HFFc6 (cell line): ENCODE measurements at regions not wholly inside any gene's neighbourhood (a gene's known extent, or its start where the extent isn't known, plus 50 kb on each side); places are given as distances from the start of the nearest gene placed in this dataset.

Experiments used
- DNase-seq: peaks from one replicate; pipeline ENCODE4 v3.0.0-alpha.2; 2018
- H3K27ac Mint-ChIP-seq: 2 replicates; pipeline ENCODE4 v1.8.0; 2020; ENCODE audit warnings: mild to moderate bottlenecking, mixed read lengths
- H3K27me3 Mint-ChIP-seq: 2 replicates; pipeline ENCODE4 v1.8.0; 2021; ENCODE audit warnings: mild to moderate bottlenecking, moderate library complexity, mixed read lengths; ENCODE audit not compliant: insufficient read depth
- H3K36me3 Mint-ChIP-seq: 2 replicates; pipeline ENCODE4 v1.8.0; 2021; ENCODE audit warnings: low read depth, mixed read lengths
- H3K4me1 Mint-ChIP-seq: 2 replicates; pipeline ENCODE4 v1.8.0; 2020; ENCODE audit warnings: low read depth, mixed read lengths
- H3K4me3 Mint-ChIP-seq: 2 replicates; pipeline ENCODE4 v1.8.0; 2020; ENCODE audit warnings: mild to moderate bottlenecking, moderate library complexity, mixed read lengths
- H3K9me3 Mint-ChIP-seq: 2 replicates; pipeline ENCODE4 v1.8.0; 2020; ENCODE audit warnings: mild to moderate bottlenecking, mixed read lengths
- TF ChIP-seq, protein P1 (sequence below): fragments of 200-600 bp; sonication (generic); IDR thresholded peaks from 2 replicates; pipeline ENCODE4 v1.5.0; 2021; ENCODE audit warnings: antibody characterized with exemption, mild to moderate bottlenecking

DNA sequence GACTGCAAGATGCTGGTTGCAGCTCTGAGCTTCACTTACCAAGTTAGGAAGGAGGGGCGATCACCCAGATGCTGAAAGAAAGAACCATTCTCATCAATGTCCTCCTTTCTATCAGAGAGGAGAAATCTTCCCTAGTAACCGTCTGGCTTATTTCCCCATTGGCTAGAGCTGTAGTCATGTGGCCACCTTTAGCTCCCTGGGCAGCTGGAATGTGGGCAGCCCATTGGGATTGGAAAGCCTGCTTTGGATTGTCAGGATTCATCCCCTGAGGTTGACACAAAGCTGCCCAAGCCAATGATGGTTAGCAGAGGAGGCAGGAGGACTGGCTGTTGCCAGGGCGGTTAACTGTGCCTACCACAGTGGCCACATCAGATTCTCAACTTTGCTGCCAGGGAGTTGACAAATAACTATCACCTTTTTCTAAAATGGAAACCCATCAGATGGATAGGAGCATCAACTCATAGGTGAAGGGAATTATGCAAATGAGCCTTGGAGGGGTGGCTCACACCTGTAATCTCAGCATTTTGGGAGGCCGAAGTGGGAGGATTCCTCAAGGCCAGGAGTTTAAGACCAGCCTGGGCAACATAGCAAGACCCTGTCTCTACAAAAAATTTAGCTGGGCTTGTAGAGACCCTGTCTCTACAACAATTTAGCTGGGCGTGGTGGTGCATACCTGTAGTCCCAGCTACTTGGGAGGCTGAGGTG, 206.4 kb upstream of the GALNT17 start:
- Mint-ChIP-seq H3K9me3 (peaks cover 65% of the 10 kb centered on the region), H3K4me3 (no peak overlapping the region), H3K27me3 (no peaks in the 10 kb centered on the region), H3K4me1 (no peaks in the 10 kb centered on the region), H3K36me3 (no peaks in the 10 kb centered on the region; the same call in 1 of the 2 replicates), H3K27ac (no peak overlapping the region)
- TF ChIP-seq, protein P1, sequence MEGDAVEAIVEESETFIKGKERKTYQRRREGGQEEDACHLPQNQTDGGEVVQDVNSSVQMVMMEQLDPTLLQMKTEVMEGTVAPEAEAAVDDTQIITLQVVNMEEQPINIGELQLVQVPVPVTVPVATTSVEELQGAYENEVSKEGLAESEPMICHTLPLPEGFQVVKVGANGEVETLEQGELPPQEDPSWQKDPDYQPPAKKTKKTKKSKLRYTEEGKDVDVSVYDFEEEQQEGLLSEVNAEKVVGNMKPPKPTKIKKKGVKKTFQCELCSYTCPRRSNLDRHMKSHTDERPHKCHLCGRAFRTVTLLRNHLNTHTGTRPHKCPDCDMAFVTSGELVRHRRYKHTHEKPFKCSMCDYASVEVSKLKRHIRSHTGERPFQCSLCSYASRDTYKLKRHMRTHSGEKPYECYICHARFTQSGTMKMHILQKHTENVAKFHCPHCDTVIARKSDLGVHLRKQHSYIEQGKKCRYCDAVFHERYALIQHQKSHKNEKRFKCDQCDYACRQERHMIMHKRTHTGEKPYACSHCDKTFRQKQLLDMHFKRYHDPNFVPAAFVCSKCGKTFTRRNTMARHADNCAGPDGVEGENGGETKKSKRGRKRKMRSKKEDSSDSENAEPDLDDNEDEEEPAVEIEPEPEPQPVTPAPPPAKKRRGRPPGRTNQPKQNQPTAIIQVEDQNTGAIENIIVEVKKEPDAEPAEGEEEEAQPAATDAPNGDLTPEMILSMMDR, result no peak
- no peak for DNase-seq

DNA sequence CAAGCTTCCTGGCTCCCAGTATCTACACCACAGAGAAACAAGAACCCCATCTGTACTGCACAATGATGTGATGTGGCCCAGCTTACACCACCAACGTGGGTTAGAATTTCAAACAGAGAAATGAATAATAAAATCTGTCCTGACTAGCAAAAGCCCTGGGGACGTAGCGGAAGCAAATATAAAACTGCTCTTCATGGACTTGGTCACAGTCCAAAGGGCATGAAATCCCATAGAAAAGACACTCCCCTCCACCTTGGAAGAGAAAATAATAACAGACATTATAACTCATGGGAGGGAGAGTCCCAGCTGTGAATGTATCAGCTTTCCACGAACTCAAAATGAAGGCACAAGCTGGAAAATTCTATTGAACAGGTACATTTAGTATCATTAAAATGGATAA, 205.3 kb upstream of the GALNT17 start:
- no peaks in the 10 kb centered on the region for H3K4me1 Mint-ChIP-seq
- no peak overlapping the region for H3K27ac Mint-ChIP-seq
- TF ChIP-seq, protein P1, result no peak
- no peaks in the 10 kb centered on the region; the same call in 1 of the 2 replicates for H3K36me3 Mint-ChIP-seq
- peaks cover 69% of the 10 kb centered on the region for H3K9me3 Mint-ChIP-seq
- no peaks in the 10 kb centered on the region for H3K27me3 Mint-ChIP-seq
- no peak for DNase-seq
- H3K4me3 Mint-ChIP-seq, result no peak overlapping the region

DNA sequence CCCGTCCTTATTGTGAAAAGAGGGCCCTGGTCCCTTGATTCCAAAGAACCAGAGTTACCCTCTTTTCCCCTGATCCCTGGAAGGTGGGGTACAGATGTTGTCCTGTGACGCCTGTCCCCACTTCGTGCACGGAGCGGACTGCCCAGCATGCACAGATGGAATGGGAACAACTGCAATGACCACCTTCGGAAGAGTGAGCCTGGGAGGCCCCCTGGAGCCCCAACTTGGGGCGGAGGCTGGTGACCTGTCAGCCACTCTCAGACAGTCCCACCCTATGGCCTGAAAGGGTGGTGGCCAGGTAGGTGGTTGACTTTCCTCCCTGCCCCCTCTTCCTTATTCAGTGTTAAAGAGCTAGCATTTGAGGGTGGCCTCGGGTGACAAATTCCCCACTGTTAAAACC, 196.6 kb upstream of the GALNT17 start:
- TF ChIP-seq, protein P1, result no peak
- Mint-ChIP-seq H3K9me3 (peaks cover 61% of the 10 kb centered on the region), H3K27ac (no peak overlapping the region), H3K36me3 (no peaks in the 10 kb centered on the region; the same call in 1 of the 2 replicates), H3K27me3 (no peaks in the 10 kb centered on the region; the same call in 1 of the 2 replicates), H3K4me1 (no peaks in the 10 kb centered on the region), H3K4me3 (no peak overlapping the region)
- no peak for DNase-seq

DNA sequence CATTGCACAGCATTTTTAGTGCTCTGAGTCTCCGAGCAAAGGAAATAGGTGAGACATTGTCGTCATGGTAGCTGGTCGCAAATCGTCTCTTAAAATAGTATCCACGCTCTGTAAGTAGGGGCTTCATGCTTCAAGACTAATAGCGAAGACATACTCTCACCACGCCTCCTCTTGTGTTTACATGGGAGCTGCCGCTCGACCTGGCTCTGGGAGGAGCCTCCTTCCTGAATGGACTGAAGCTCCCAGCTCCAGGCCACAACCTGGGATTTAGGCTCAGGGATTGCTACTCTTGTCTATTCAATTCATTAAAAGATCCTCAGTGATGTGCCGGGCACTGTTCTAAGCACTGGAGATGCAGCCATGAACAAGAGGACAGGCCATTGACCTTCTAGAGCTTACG, 196.1 kb upstream of the GALNT17 start:
- no peak for DNase-seq
- TF ChIP-seq, protein P1, result no peak
- no peak overlapping the region for H3K27ac Mint-ChIP-seq
- no peaks in the 10 kb centered on the region; the same call in 1 of the 2 replicates for H3K36me3 Mint-ChIP-seq
- H3K4me1 Mint-ChIP-seq, result no peaks in the 10 kb centered on the region
- no peaks in the 10 kb centered on the region; the same call in 1 of the 2 replicates for H3K27me3 Mint-ChIP-seq
- H3K9me3 Mint-ChIP-seq, result peaks cover 66% of the 10 kb centered on the region
- no peak overlapping the region for H3K4me3 Mint-ChIP-seq

DNA sequence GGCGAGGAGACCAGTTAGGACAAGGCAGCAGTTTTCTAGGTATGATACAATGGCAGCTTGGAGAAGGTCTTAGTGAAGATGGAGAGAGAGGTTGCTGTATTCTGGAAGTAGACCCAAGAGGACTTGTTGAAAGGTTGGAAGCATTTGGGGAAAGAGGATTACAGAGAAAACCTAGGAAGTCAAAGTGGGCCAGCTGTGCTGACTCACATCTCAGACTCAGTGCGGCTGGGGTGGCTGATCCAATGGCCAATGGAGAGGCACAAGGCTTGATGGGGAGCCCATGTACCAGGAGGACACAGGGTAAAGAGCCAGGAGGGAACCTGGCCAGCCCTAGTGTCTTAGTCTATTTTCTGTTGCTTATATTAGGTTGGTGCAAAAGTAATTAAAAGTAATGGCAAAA, 194.5 kb upstream of the GALNT17 start:
- H3K4me1 Mint-ChIP-seq, result no peaks in the 10 kb centered on the region
- H3K4me3 Mint-ChIP-seq, result no peak overlapping the region
- DNase-seq, result no peak
- H3K36me3 Mint-ChIP-seq, result no peaks in the 10 kb centered on the region; the same call in 1 of the 2 replicates
- no peak overlapping the region for H3K27ac Mint-ChIP-seq
- peaks cover 69% of the 10 kb centered on the region for H3K9me3 Mint-ChIP-seq
- TF ChIP-seq, protein P1, result no peak
- no peaks in the 10 kb centered on the region for H3K27me3 Mint-ChIP-seq
